ENCODE measurements at regions not wholly inside any gene's neighbourhood (a gene's known extent, or its start where the extent isn't known, plus 50 kb on each side); places are given as distances from the start of the nearest gene placed in this dataset.

DNA sequence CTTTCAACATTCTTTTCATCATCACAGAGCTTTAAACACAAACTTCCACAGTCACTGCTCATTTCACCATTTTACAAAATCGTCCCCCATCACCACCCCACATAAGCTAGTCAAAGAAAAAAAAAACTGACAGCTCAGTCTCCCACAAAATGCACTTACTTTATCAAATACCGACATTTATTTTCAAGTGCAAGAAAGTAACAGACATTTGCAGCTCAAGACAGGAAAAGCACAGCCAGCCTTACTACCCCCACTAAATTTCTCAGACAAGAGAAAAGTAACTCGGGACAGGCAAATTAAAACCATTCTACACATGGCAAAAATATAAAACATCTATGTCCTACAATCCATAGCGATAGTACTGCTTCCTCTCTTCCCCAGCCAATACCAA is 402.4 kb downstream of the SHQ1 start:
- DNase-seq (ENCODE audit: low read depth), result no peak

GRCh38 chr3:72444656-72445223 is 403.5 kb downstream of the SHQ1 start:
- no peak overlapping the region for H3K4me3 ChIP-seq (ENCODE audit: low read depth, low read length)
- DNase-seq (ENCODE audit: low read depth), result no peak
- no peak for TF ChIP-seq CTCF (conservative IDR thresholded peaks at IDR 0.05; ENCODE audit: low read depth, low read length)

More for the DNA sequence above, 402.4 kb downstream of the SHQ1 start:
- no peak for TF ChIP-seq CTCF (conservative IDR thresholded peaks at IDR 0.05; ENCODE audit: low read depth, low read length)
- H3K4me3 ChIP-seq (ENCODE audit: low read depth, low read length), result peak overlapping the region; percentile 75

- no peak overlapping the region for H3K4me3 ChIP-seq (ENCODE audit: low read depth, low read length)
- no peak for TF ChIP-seq CTCF (conservative IDR thresholded peaks at IDR 0.05; ENCODE audit: low read depth, low read length)
- DNase-seq (ENCODE audit: low read depth), result no peak
Measured at GRCh38 chr3:72442759-72443158, 405.5 kb downstream of the SHQ1 start.

GRCh38 chr3:72441284-72441994 is 406.8 kb downstream of the SHQ1 start:
- no peak overlapping the region for H3K4me3 ChIP-seq (ENCODE audit: low read depth, low read length)
- DNase-seq (ENCODE audit: low read depth), result no peak
- TF ChIP-seq CTCF (conservative IDR thresholded peaks at IDR 0.05; ENCODE audit: low read depth, low read length), result no peak

DNA sequence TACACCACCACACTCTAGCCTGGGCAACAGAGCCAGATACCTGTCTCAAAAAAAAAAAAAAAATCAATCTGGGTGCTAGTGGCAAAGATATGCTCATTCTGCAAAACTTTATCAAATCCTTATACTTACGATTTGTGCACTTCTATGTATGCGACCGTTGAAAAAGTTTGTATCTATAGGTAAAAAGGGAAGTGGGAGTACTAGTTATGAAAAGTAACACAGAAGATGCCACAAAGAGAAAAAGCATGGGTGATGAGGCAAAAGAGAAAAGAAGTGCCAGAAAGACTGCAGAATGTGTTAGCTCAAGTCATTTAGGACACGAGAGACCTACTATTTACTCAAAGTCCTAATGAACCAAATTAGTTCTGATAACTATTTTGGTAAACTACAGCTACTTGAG is 407.8 kb downstream of the SHQ1 start:
- no peak for TF ChIP-seq CTCF (conservative IDR thresholded peaks at IDR 0.05; ENCODE audit: low read depth, low read length)
- no peak for DNase-seq (ENCODE audit: low read depth)

GRCh38 chr3:72439321-72440183 is 408.7 kb downstream of the SHQ1 start:
- no peak overlapping the region for H3K4me3 ChIP-seq (ENCODE audit: low read depth, low read length)
- no peak for DNase-seq (ENCODE audit: low read depth)
- TF ChIP-seq CTCF (conservative IDR thresholded peaks at IDR 0.05; ENCODE audit: low read depth, low read length), result no peak

More for the DNA sequence above, 407.8 kb downstream of the SHQ1 start:
- H3K4me3 ChIP-seq (ENCODE audit: low read depth, low read length), result no peak overlapping the region
